Mesenchymal stem cell (in vitro differentiated cells and primary cell): ENCODE measurements at regions not wholly inside any gene's neighbourhood (a gene's known extent, or its start where the extent isn't known, plus 50 kb on each side); places are given as distances from the start of the nearest gene placed in this dataset.
"Not testable (repeated sequence)": the region's sequence is repeated elsewhere in the genome, so short reads cannot be mapped to it uniquely, and the experiment has no call there.

Source experiments
- DNase-seq: peaks from one replicate; pipeline ENCODE4 v3.0.0-alpha.2; 2013
- H2AFZ ChIP-seq: one replicate; pipeline ENCODE4 v1.6.1; 2013; ENCODE audit warnings: low read depth, mild to moderate bottlenecking, control low read depth, inconsistent platforms, low read length, moderate library complexity
- H2AK5ac ChIP-seq: 2 replicates; pipeline ENCODE4 v1.6.1; 2013; ENCODE audit warnings: low read length, moderate library complexity, mild to moderate bottlenecking, inconsistent platforms; ENCODE audit not compliant: severe bottlenecking
- H2BK120ac ChIP-seq: one replicate; pipeline ENCODE4 v1.6.1; 2013; ENCODE audit warnings: low read depth, mild to moderate bottlenecking, inconsistent platforms, low read length, moderate library complexity
- H2BK12ac ChIP-seq, 2 experiments: one replicate each; pipeline ENCODE4 v1.6.1; 2013; ENCODE audit warnings: inconsistent platforms in 2 of 2, low read length in 2 of 2, mild to moderate bottlenecking in 2 of 2, moderate library complexity in 2 of 2, control low read depth in 1 of 2
- H2BK15ac ChIP-seq: one replicate; pipeline ENCODE4 v1.6.1; 2013; ENCODE audit warnings: mild to moderate bottlenecking, low read depth, inconsistent platforms; ENCODE audit not compliant: poor library complexity, severe bottlenecking
- H2BK5ac ChIP-seq: 2 replicates; pipeline ENCODE4 v1.6.1; 2013; ENCODE audit warnings: low read depth, mild to moderate bottlenecking, low read length, control low read depth, inconsistent platforms; ENCODE audit not compliant: poor library complexity, severe bottlenecking
- H3K14ac ChIP-seq, 2 experiments: one replicate each; pipeline ENCODE4 v1.6.1; 2013; ENCODE audit warnings: inconsistent platforms in 2 of 2, low read length in 2 of 2, control low read depth in 1 of 2, mild to moderate bottlenecking in 1 of 2, moderate library complexity in 1 of 2
- H3K18ac ChIP-seq, 2 experiments: one replicate each; pipeline ENCODE4 v1.6.1; 2013; ENCODE audit warnings: inconsistent platforms in 2 of 2, low read length in 2 of 2, control low read depth in 1 of 2, low read depth in 1 of 2, mild to moderate bottlenecking in 1 of 2
- H3K23ac ChIP-seq, 2 experiments: one replicate each; pipeline ENCODE4 v1.6.1; 2013; ENCODE audit warnings: inconsistent platforms in 2 of 2, low read length in 2 of 2, mild to moderate bottlenecking in 2 of 2, moderate library complexity in 2 of 2, control low read depth in 1 of 2
- H3K27ac ChIP-seq: 2 replicates; pipeline ENCODE4 v1.5.1; 2013; ENCODE audit warnings: mild to moderate bottlenecking, moderate library complexity, low read length, control low read depth, inconsistent platforms; ENCODE audit not compliant: poor library complexity, severe bottlenecking
- H3K27me3 ChIP-seq, 2 experiments: 2 replicates each; pipeline versions ENCODE4 v1.6.1 to v1.7.0; 2013; ENCODE audit warnings: low read length in 2 of 2, mild to moderate bottlenecking in 2 of 2, moderate library complexity in 2 of 2, control low read depth in 1 of 2, inconsistent platforms in 1 of 2; ENCODE audit not compliant: control insufficient read depth in 1 of 2, insufficient read depth in 1 of 2
- H3K36me3 ChIP-seq, 2 experiments: 2 replicates each; pipeline versions ENCODE4 v1.6.1 to v1.7.0; 2013; ENCODE audit warnings: low read length in 2 of 2, control low read depth in 1 of 2, inconsistent platforms in 1 of 2, low read depth in 1 of 2, mild to moderate bottlenecking in 1 of 2; ENCODE audit not compliant: insufficient read depth in 2 of 2, control insufficient read depth in 1 of 2
- H3K4ac ChIP-seq, 2 experiments: one replicate each; pipeline ENCODE4 v1.6.1; 2013; ENCODE audit warnings: inconsistent platforms in 2 of 2, low read length in 2 of 2, mild to moderate bottlenecking in 2 of 2, moderate library complexity in 2 of 2, control low read depth in 1 of 2, low read depth in 1 of 2
- H3K4me1 ChIP-seq: 2 replicates; pipeline ENCODE4 v1.6.1; 2013; ENCODE audit warnings: low read depth, low read length, control low read depth; ENCODE audit not compliant: control insufficient read depth, insufficient read depth
- H3K4me2 ChIP-seq: 2 replicates; pipeline ENCODE4 v1.6.1; 2013; ENCODE audit warnings: low read length, mild to moderate bottlenecking, inconsistent platforms; ENCODE audit not compliant: poor library complexity, severe bottlenecking
- H3K4me3 ChIP-seq, 2 experiments: 2 replicates each; pipeline versions ENCODE4 v1.5.1 to v1.7.0; 2013; ENCODE audit warnings: low read length in 2 of 2, mild to moderate bottlenecking in 2 of 2, control low read depth in 1 of 2, low read depth in 1 of 2; ENCODE audit not compliant: insufficient read depth in 1 of 2
- H3K79me1 ChIP-seq: replicated peaks from 2 replicates; pipeline ENCODE4 v1.6.1; 2013; ENCODE audit warnings: mild to moderate bottlenecking, control low read depth, low read length, inconsistent platforms; ENCODE audit not compliant: poor library complexity, severe bottlenecking
- H3K9ac ChIP-seq: 2 replicates; pipeline ENCODE4 v1.7.0; 2013; ENCODE audit warnings: mild to moderate bottlenecking, low read length, moderate library complexity
- H3K9me3 ChIP-seq: 2 replicates; pipeline ENCODE4 v1.7.0; 2013; ENCODE audit warnings: mild to moderate bottlenecking, low read length; ENCODE audit not compliant: control insufficient read depth
- H4K8ac ChIP-seq: one replicate; pipeline ENCODE4 v1.6.1; 2013; ENCODE audit warnings: inconsistent platforms, mild to moderate bottlenecking, low read length, moderate library complexity
- H4K91ac ChIP-seq: one replicate; pipeline ENCODE4 v1.6.1; 2013; ENCODE audit warnings: mild to moderate bottlenecking, low read length, inconsistent platforms
- WGBS: methylation state at CpG from one replicate; pipeline ENCODE4 v1.1.7; 2013; ENCODE audit warnings: mixed read lengths; 5-methylcytosine and 5-hydroxymethylcytosine counted together

- no peaks in the 10 kb centered on the region for H3K36me3 ChIP-seq
- H3K27me3 ChIP-seq = no peaks in the 10 kb centered on the region
- H3K18ac ChIP-seq = peak overlapping the region in 1 of 2 experiments; percentile 11
- H2BK15ac ChIP-seq = peak overlapping the region; percentile 44
- no peak overlapping the region for H3K27ac ChIP-seq
- peak overlapping the region in 1 of 2 experiments; percentile 46 for H3K4ac ChIP-seq
- H4K8ac ChIP-seq = no peak overlapping the region
- no peaks in the 10 kb centered on the region for H3K4me1 ChIP-seq
- H3K23ac ChIP-seq = no peak overlapping the region
- DNase-seq = peak; percentile 72
- H2BK12ac ChIP-seq = peak overlapping the region in 1 of 2 experiments; percentile 59
- H2AFZ ChIP-seq = no peak overlapping the region
- H2BK5ac ChIP-seq = no peak overlapping the region
- peak overlapping the region; percentile 21 for H2BK120ac ChIP-seq
- peak overlapping the region in 1 of 2 experiments; percentile 18 for H3K4me3 ChIP-seq
- H3K79me1 ChIP-seq = no peaks in the 10 kb centered on the region
- H4K91ac ChIP-seq = no peak overlapping the region
- 51% methylated on average over 11 of the region's 11 CpGs for WGBS
- H3K14ac ChIP-seq = no peak overlapping the region
- H3K9ac ChIP-seq = peak overlapping the region; percentile 44
- no peak overlapping the region for H3K4me2 ChIP-seq
- no peaks in the 10 kb centered on the region for H3K9me3 ChIP-seq
- H2AK5ac ChIP-seq = no peak overlapping the region
Observed at GRCh38 chr4:156109943-156110900, 156.6 kb upstream of the CTSO start.

GRCh38 chr4:156109087-156109486 is 155.4 kb upstream of the CTSO start:
- not testable (repeated sequence) for H2BK5ac ChIP-seq, H2AFZ ChIP-seq, H3K18ac ChIP-seq, H3K4ac ChIP-seq, H3K4me3 ChIP-seq, H3K27me3 ChIP-seq, H3K36me3 ChIP-seq, H3K79me1 ChIP-seq, H3K4me1 ChIP-seq, H3K9ac ChIP-seq, H3K23ac ChIP-seq, H3K9me3 ChIP-seq, H2BK15ac ChIP-seq, H2AK5ac ChIP-seq, H2BK120ac ChIP-seq, H3K14ac ChIP-seq, H4K8ac ChIP-seq, H4K91ac ChIP-seq, H3K4me2 ChIP-seq, H3K27ac ChIP-seq
- no CpG with 5 or more reads among the region's 1 CpG for WGBS
- peak overlapping the region in 1 of 2 experiments; percentile 54 for H2BK12ac ChIP-seq
- peak; percentile 73 for DNase-seq

GRCh38 chr4:156103311-156103710 is 149.6 kb upstream of the CTSO start:
- no peak overlapping the region for H3K27ac ChIP-seq

GRCh38 chr4:156102411-156102810 is 148.7 kb upstream of the CTSO start:
- H3K4me1 ChIP-seq = no peaks in the 10 kb centered on the region
- no peaks in the 10 kb centered on the region for H3K27me3 ChIP-seq
- no peak overlapping the region for H4K91ac ChIP-seq
- H2AFZ ChIP-seq = no peak overlapping the region
- H4K8ac ChIP-seq = no peak overlapping the region
- no peak overlapping the region for H2AK5ac ChIP-seq
- no peaks in the 10 kb centered on the region for H3K79me1 ChIP-seq
- no peak for DNase-seq
- H3K18ac ChIP-seq = no peak overlapping the region
- no peak overlapping the region for H2BK120ac ChIP-seq
- H3K14ac ChIP-seq = no peak overlapping the region
- no peak overlapping the region for H3K4me2 ChIP-seq
- H3K36me3 ChIP-seq = no peaks in the 10 kb centered on the region
- H3K23ac ChIP-seq = no peak overlapping the region
- no peak overlapping the region for H2BK5ac ChIP-seq
- H3K27ac ChIP-seq = no peak overlapping the region
- no peak overlapping the region for H2BK12ac ChIP-seq
- H3K4ac ChIP-seq = no peak overlapping the region
- no peak overlapping the region for H3K4me3 ChIP-seq
- no peak overlapping the region for H2BK15ac ChIP-seq
- H3K9me3 ChIP-seq = no peaks in the 10 kb centered on the region
- H3K9ac ChIP-seq = no peak overlapping the region

More at GRCh38 chr4:156103311-156103710, 149.6 kb upstream of the CTSO start:
- Histone ChIP-seq H2AFZ (no peak overlapping the region), H2BK5ac (no peak overlapping the region), H3K9ac (no peak overlapping the region), H2BK120ac (no peak overlapping the region), H2BK12ac (no peak overlapping the region), H4K8ac (no peak overlapping the region), H3K9me3 (no peaks in the 10 kb centered on the region), H4K91ac (no peak overlapping the region), H3K14ac (no peak overlapping the region), H3K27me3 (no peaks in the 10 kb centered on the region), H3K4me2 (no peak overlapping the region), H3K4ac (no peak overlapping the region), H3K36me3 (no peaks in the 10 kb centered on the region), H3K79me1 (no peaks in the 10 kb centered on the region), H2AK5ac (no peak overlapping the region), H3K23ac (no peak overlapping the region), H3K4me3 (no peak overlapping the region), H3K4me1 (no peaks in the 10 kb centered on the region), H3K18ac (no peak overlapping the region), H2BK15ac (no peak overlapping the region)
- no CpG with 5 or more reads among the region's 1 CpG for WGBS
- DNase-seq = peak; percentile 38
